GM19438 (cell line): ENCODE measurements at regions not wholly inside any gene's neighbourhood (a gene's known extent, or its start where the extent isn't known, plus 50 kb on each side); places are given as distances from the start of the nearest gene placed in this dataset.

Experiments used
- ATAC-seq: cut with Tn5 transposase; IDR thresholded peaks from one replicate; pipeline ENCODE4 v1.9.1; 2021; ENCODE audit warnings: low read depth; ENCODE audit not compliant: unreplicated experiment

- no peak for ATAC-seq
Observed at GRCh38 chr4:151830168-151830567, 69.4 kb upstream of the GATB start.

- no peak for ATAC-seq
Observed at GRCh38 chr4:151829309-151829708, 68.5 kb upstream of the GATB start.

- ATAC-seq, result no peak
Observed at GRCh38 chr4:151824656-151825055, 63.8 kb upstream of the GATB start.

GRCh38 chr4:151822331-151822730, 61.5 kb upstream of the GATB start:
- no peak for ATAC-seq

GRCh38 chr4:151820004-151820403, 59.2 kb upstream of the GATB start:
- ATAC-seq, result no peak

- ATAC-seq, result no peak
Observed at GRCh38 chr4:151811403-151811802, 50.6 kb upstream of the GATB start.
